ENCODE measurements at regions not wholly inside any gene's neighbourhood (a gene's known extent, or its start where the extent isn't known, plus 50 kb on each side); places are given as distances from the start of the nearest gene placed in this dataset.

- TF ChIP-seq CTCF (IDR thresholded peaks at IDR 0.05), result no peak
- TF ChIP-seq POLR2A (IDR thresholded peaks at IDR 0.05), result no peak
These were observed 202.3 kb upstream of the LMNTD1 start for GRCh38 chr12:25755136-25755970.
